Endothelial cell of umbilical vein (primary cell): ENCODE measurements at regions not wholly inside any gene's neighbourhood (a gene's known extent, or its start where the extent isn't known, plus 50 kb on each side); places are given as distances from the start of the nearest gene placed in this dataset.

Source experiments
- BruUV-seq: library from RNA; stranded (reverse); fragments of 400-500 nt; replicated peaks from 2 replicates; lab custom pipeline; 2021; lab: Mats Ljungman, UMichigan
- CTCF ChIA-PET: fragments of 300-600, 350-600 bp; sonication (Branson Sonifier 250); formaldehyde crosslinking; loops from one replicate; lab custom pipeline; 2021; ENCODE audit warnings: antibody characterized with exemption, inconsistent platforms; lab: Charles Lee
- POLR2A ChIA-PET: fragments of 300-600, 350-600 bp; sonication (Branson Sonifier 250); formaldehyde crosslinking; loops from one replicate; lab custom pipeline; 2021; ENCODE audit warnings: antibody characterized with exemption, inconsistent platforms; lab: Charles Lee
- DNase-seq: peaks from one replicate; pipeline ENCODE4 v3.0.0-alpha.2; 2011; ENCODE audit warnings: low read depth, low spot score
- FAIRE-seq: peaks from 2 replicates; lab custom pipeline; 2011; peaks lifted over from hg19 to GRCh38; lab: Jason Lieb, UNC
- H2AFZ ChIP-seq: 2 replicates; pipeline ENCODE4 v1.6.0; 2012; ENCODE audit warnings: low read depth, low read length, control low read depth, inconsistent platforms
- H3K27ac ChIP-seq: 2 replicates; pipeline ENCODE4 v1.5.1; 2011; ENCODE audit warnings: low read depth, mild to moderate bottlenecking, control low read depth, low read length, moderate library complexity; ENCODE audit not compliant: insufficient read depth
- H3K27me3 ChIP-seq, 2 experiments: 2 replicates each; pipeline versions ENCODE4 v1.6.0 to v1.6.1; 2011; ENCODE audit warnings: low read length in 2 of 2, mixed read lengths in 1 of 2; ENCODE audit not compliant: control insufficient read depth in 2 of 2, insufficient read depth in 2 of 2
- H3K36me3 ChIP-seq, 2 experiments: 2 replicates in 1 of 2; 3 replicates in 1 of 2; pipeline ENCODE4 v1.5.1; 2011; ENCODE audit warnings: low read length in 2 of 2, mild to moderate bottlenecking in 1 of 2, moderate library complexity in 1 of 2; ENCODE audit not compliant: control insufficient read depth in 2 of 2, insufficient read depth in 2 of 2; ENCODE audit errors: extremely low read depth in 1 of 2
- H3K4me1 ChIP-seq: 3 replicates; pipeline ENCODE4 v1.5.1; 2011; ENCODE audit warnings: mild to moderate bottlenecking, low read length; ENCODE audit not compliant: control insufficient read depth, insufficient read depth; ENCODE audit errors: extremely low read depth
- H3K4me2 ChIP-seq: 2 replicates; pipeline ENCODE4 v1.6.1; 2011; ENCODE audit warnings: low read length, control low read depth, mixed read lengths; ENCODE audit not compliant: insufficient read depth
- H3K4me3 ChIP-seq, 3 experiments: fragments of 200-600 bp in 1 of 3; sonication (generic), shearing (Covaris generic) in 1 of 3; replicated peaks in 1 of 3; 2 replicates each; pipeline ENCODE4 v1.5.1; 2011 to 2016; ENCODE audit warnings: control low read depth in 3 of 3, low read length in 3 of 3, mild to moderate bottlenecking in 2 of 3, inconsistent platforms in 1 of 3, low read depth in 1 of 3, moderate library complexity in 1 of 3; ENCODE audit not compliant: insufficient read depth in 1 of 3
- H3K79me2 ChIP-seq: 2 replicates; pipeline ENCODE4 v1.6.0; 2012; ENCODE audit warnings: low read length, inconsistent platforms; ENCODE audit not compliant: control insufficient read depth, insufficient read depth
- H3K9ac ChIP-seq: replicated peaks from 2 replicates; pipeline ENCODE3; 2011; ENCODE audit warnings: low read length, control low read depth; ENCODE audit not compliant: insufficient read depth; ENCODE audit errors: extremely low read depth
- H3K9me1 ChIP-seq: replicated peaks from 3 replicates; pipeline ENCODE4 v1.6.0; 2011; ENCODE audit warnings: mild to moderate bottlenecking, low read length; ENCODE audit not compliant: control insufficient read depth, insufficient read depth; ENCODE audit errors: extremely low read depth
- H3K9me3 ChIP-seq: replicated peaks from 2 replicates; pipeline ENCODE4 v1.5.1; 2012; ENCODE audit warnings: low read length, inconsistent platforms; ENCODE audit not compliant: control insufficient read depth, insufficient read depth
- H4K20me1 ChIP-seq: replicated peaks from 2 replicates; pipeline ENCODE3; 2011; ENCODE audit warnings: mild to moderate bottlenecking, low read length; ENCODE audit not compliant: control insufficient read depth, insufficient read depth; ENCODE audit errors: extremely low read depth
- CTCF ChIP-seq, 2 donors: IDR thresholded peaks; 1 replicate in 1 of 2; 2 replicates in 1 of 2; pipeline ENCODE4 v1.5.1; 2011; ENCODE audit warnings: low read length in 2 of 2, mild to moderate bottlenecking in 2 of 2, moderate library complexity in 2 of 2, control low read depth in 1 of 2, inconsistent platforms in 1 of 2, low read depth in 1 of 2; ENCODE audit not compliant: insufficient read depth in 1 of 2; ENCODE audit errors: extremely low read depth in 1 of 2
- EZH2 ChIP-seq: IDR thresholded peaks from 2 replicates; pipeline ENCODE4 v1.6.1; 2012; ENCODE audit warnings: borderline replicate concordance, low read depth, mild to moderate bottlenecking, moderate library complexity, low read length, inconsistent platforms; ENCODE audit not compliant: severe bottlenecking
- FOS ChIP-seq: IDR thresholded peaks from 2 replicates; pipeline ENCODE4 v1.6.1; 2011; ENCODE audit warnings: mild to moderate bottlenecking, low read length, moderate library complexity, borderline replicate concordance; ENCODE audit not compliant: insufficient read depth
- GATA2 ChIP-seq: IDR thresholded peaks from 2 replicates; pipeline ENCODE4 v1.7.0; 2011; ENCODE audit warnings: low read depth, mild to moderate bottlenecking, moderate library complexity, mixed read lengths, low read length; ENCODE audit not compliant: insufficient read length, insufficient read depth
- JUN ChIP-seq: IDR thresholded peaks from 2 replicates; pipeline ENCODE4 v1.6.1; 2011; ENCODE audit warnings: borderline replicate concordance, low read depth; ENCODE audit not compliant: insufficient read length, insufficient read depth
- MAX ChIP-seq: IDR thresholded peaks from 2 replicates; pipeline ENCODE4 v1.6.1; 2011; ENCODE audit not compliant: insufficient read depth, insufficient read length
- MYC ChIP-seq: IDR thresholded peaks from one replicate; pipeline ENCODE4 v1.6.1; 2011; ENCODE audit warnings: mild to moderate bottlenecking, low read depth, low read length
- POLR2A ChIP-seq: IDR thresholded peaks from 2 replicates; pipeline ENCODE4 v1.6.1; 2012; ENCODE audit warnings: low read depth, mild to moderate bottlenecking, control low read depth, low read length
- POLR2AphosphoS5 ChIP-seq: IDR thresholded peaks from 2 replicates; pipeline ENCODE4 v1.6.1; 2012; ENCODE audit warnings: low read depth, mild to moderate bottlenecking, control low read depth, low read length, moderate library complexity; ENCODE audit not compliant: insufficient read depth
- dilution Hi-C: fragments of 300-500 bp; cut with MboI; formaldehyde crosslinking; loops from one replicate; pipeline ENCODE4 v1.15.0; 2019; ENCODE audit warnings: low sequenced_read_pairs; ENCODE audit not compliant: extremely low pct_ligation_motif_present
- intact Hi-C: fragments of 100-400 bp; cut with micrococcal nuclease; formaldehyde crosslinking; loops from one replicate; pipeline ENCODE4 v1.10.0; 2022

DNA sequence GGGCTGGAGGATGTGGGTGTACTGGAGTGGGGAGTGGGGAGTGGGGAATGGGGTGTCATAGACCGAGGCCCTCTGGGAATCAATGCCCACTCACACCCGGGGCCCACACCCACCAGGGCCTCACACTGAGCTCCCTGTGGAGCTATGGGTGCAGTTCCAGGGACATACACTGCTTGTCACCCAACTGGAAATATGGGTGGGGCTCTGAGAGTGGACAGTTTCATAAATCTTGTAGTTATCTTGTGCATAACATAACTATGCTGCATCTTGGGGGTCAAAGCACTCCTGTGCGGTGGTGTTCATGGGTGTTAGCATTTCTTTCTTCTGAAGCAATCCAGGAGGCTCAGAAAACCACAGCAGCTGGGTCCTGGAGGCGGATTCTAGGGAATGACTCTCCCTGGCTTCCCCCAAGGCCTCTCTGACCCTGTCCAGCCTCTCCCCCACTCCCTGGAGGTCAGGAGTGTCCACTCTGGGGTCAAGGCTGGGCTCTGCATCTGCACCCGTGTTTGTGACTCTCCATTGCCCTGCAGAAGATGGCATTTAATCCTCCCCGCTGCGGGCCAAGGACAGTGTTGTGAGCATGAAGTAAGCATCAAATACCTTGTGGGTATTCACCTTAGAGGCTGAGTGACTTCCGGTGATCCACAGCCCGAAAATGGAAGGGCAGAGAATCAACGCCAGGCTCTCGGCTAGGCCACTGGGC, 172.5 kb downstream of the CTTN start:
- H3K36me3 ChIP-seq = no peaks in the 10 kb centered on the region
- intact Hi-C loops (no loop called here), dilution Hi-C loops (no loop called here)
- no peak overlapping the region for H3K27ac ChIP-seq
- no peaks in the 10 kb centered on the region for H3K9me1 ChIP-seq
- no TSS peak for BruUV-seq
- TF ChIP-seq POLR2AphosphoS5 = no peak
- no peak for TF ChIP-seq MYC
- TF ChIP-seq FOS = no peak
- no peak for TF ChIP-seq JUN
- no peak for TF ChIP-seq CTCF (IDR thresholded peaks at IDR 0.05; ENCODE audit: extremely low read depth in 1 of 2, insufficient read depth in 1 of 2, low read depth in 1 of 2, low read length in 2 of 2)
- TF ChIP-seq POLR2A = no peak
- TF ChIP-seq GATA2 = no peak
- no peak for TF ChIP-seq MAX
- TF ChIP-seq EZH2 = no peak
- ChIA-PET CTCF (no interaction called here), POLR2A (no interaction called here)
- H3K4me1 ChIP-seq = no peaks in the 10 kb centered on the region
- H3K27me3 ChIP-seq = no peaks in the 10 kb centered on the region
- H2AFZ ChIP-seq = no peak overlapping the region
- no peaks in the 10 kb centered on the region for H3K9me3 ChIP-seq
- H3K4me3 ChIP-seq = no peak overlapping the region
- no peak overlapping the region for H3K9ac ChIP-seq
- no peak for FAIRE-seq
- H3K79me2 ChIP-seq = no peaks in the 10 kb centered on the region
- H3K4me2 ChIP-seq = no peak overlapping the region
- DNase-seq = no peak
- no peaks in the 10 kb centered on the region for H4K20me1 ChIP-seq
